ENCODE measurements at regions not wholly inside any gene's neighbourhood (a gene's known extent, or its start where the extent isn't known, plus 50 kb on each side); places are given as distances from the start of the nearest gene placed in this dataset.

DNA sequence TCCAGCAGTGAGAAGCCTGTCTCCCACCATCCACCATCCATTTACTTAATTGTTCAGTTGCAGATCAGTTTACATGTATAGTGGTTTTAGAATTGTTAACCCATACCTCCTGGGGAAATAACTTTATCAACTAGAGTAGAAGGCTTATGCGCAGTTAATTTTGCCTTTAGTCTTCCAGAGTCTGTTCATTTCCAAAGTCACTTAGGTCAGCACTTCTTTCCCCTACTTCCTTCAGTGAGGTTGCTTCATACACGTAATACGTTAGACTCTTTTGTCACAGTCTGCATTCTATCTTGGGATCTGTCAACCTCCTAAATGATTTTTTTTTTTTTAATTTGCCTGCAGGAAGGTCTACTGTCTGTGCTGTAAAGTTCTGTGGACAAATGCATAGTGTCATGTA, 495.6 kb upstream of the ISX start:
- 89 to 92% methylated on average over 3 of the region's 3 CpGs for WGBS, 2 experiments (ENCODE audit: insufficient coverage in 1 of 2, insufficient read length in 1 of 2)
- TF ChIP-seq, protein P1, sequence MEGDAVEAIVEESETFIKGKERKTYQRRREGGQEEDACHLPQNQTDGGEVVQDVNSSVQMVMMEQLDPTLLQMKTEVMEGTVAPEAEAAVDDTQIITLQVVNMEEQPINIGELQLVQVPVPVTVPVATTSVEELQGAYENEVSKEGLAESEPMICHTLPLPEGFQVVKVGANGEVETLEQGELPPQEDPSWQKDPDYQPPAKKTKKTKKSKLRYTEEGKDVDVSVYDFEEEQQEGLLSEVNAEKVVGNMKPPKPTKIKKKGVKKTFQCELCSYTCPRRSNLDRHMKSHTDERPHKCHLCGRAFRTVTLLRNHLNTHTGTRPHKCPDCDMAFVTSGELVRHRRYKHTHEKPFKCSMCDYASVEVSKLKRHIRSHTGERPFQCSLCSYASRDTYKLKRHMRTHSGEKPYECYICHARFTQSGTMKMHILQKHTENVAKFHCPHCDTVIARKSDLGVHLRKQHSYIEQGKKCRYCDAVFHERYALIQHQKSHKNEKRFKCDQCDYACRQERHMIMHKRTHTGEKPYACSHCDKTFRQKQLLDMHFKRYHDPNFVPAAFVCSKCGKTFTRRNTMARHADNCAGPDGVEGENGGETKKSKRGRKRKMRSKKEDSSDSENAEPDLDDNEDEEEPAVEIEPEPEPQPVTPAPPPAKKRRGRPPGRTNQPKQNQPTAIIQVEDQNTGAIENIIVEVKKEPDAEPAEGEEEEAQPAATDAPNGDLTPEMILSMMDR (conservative IDR thresholded peaks at IDR 0.05) = no peak
- Histone ChIP-seq H3K36me3 (ENCODE audit: control insufficient read depth, insufficient read depth, low read length) (no peaks in the 10 kb centered on the region), H3K4me3 (ENCODE audit: low read length) (no peak overlapping the region), H3K27ac (ENCODE audit: low read depth, low read length) (no peak overlapping the region), H3K9me3 (ENCODE audit: control insufficient read depth, low read length) (peaks cover 7% of the 10 kb centered on the region), H3K4me1 (ENCODE audit: control insufficient read depth, insufficient read depth, low read length) (no peaks in the 10 kb centered on the region), H3K27me3 (ENCODE audit: control insufficient read depth, insufficient read depth, low read length, poor library complexity, severe bottlenecking) (no peaks in the 10 kb centered on the region), H3K9ac (ENCODE audit: extremely low read depth, low read length, poor library complexity, severe bottlenecking) (no peak overlapping the region)
- Mint-ChIP-seq H3K4me1 (no peaks in the 10 kb centered on the region), H3K36me3 (ENCODE audit: low read depth) (no peaks in the 10 kb centered on the region), H3K27ac (no peak overlapping the region), H3K27me3 (ENCODE audit: insufficient read depth) (no peaks in the 10 kb centered on the region), H3K4me3 (no peak overlapping the region), H3K9me3 (peaks cover 6% of the 10 kb centered on the region)
- DNase-seq = no peak

DNA sequence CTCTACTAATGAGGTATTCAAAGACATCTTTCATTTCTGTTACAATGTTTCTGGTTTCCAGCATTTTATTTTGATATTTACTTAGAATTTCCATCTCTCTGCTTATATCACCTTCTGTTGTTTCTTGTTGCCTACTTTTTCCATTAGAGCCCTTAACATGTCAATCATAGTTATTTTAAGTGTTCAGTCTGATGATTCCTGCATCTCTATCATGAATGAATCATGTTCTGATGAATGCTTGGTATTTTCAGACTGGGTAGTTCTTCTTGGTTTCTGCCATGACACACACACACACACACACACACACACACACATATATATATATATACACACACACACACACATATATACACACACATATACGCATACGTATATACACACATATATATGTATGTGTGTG, 486.4 kb upstream of the ISX start:
- WGBS, 2 experiments (ENCODE audit: insufficient coverage in 1 of 2, insufficient read length in 1 of 2) = no CpG with 5 or more reads among the region's 2 CpGs
- no peaks in the 10 kb centered on the region for H3K36me3 ChIP-seq (ENCODE audit: control insufficient read depth, insufficient read depth, low read length)
- TF ChIP-seq, protein P1 (conservative IDR thresholded peaks at IDR 0.05) = no peak
- no peak overlapping the region for H3K4me3 ChIP-seq (ENCODE audit: low read length)
- H3K9ac ChIP-seq (ENCODE audit: extremely low read depth, low read length, poor library complexity, severe bottlenecking) = no peak overlapping the region
- H3K27ac Mint-ChIP-seq = no peak overlapping the region
- no peaks in the 10 kb centered on the region for H3K4me1 ChIP-seq (ENCODE audit: control insufficient read depth, insufficient read depth, low read length)
- H3K9me3 ChIP-seq (ENCODE audit: control insufficient read depth, low read length) = peaks cover 6% of the 10 kb centered on the region
- no peaks in the 10 kb centered on the region for H3K4me1 Mint-ChIP-seq
- no peak overlapping the region for H3K4me3 Mint-ChIP-seq
- no peak for DNase-seq
- peaks cover 2% of the 10 kb centered on the region for H3K9me3 Mint-ChIP-seq
- no peaks in the 10 kb centered on the region for H3K36me3 Mint-ChIP-seq (ENCODE audit: low read depth)
- H3K27me3 ChIP-seq (ENCODE audit: control insufficient read depth, insufficient read depth, low read length, poor library complexity, severe bottlenecking) = no peaks in the 10 kb centered on the region
- H3K27ac ChIP-seq (ENCODE audit: low read depth, low read length) = no peak overlapping the region
- peaks cover 2% of the 10 kb centered on the region for H3K27me3 Mint-ChIP-seq (ENCODE audit: insufficient read depth)

GRCh38 chr22:34587357-34588356, 478.3 kb upstream of the ISX start:
- Mint-ChIP-seq H3K4me3 (no peak overlapping the region), H3K9me3 (no peaks in the 10 kb centered on the region), H3K27ac (no peak overlapping the region), H3K27me3 (ENCODE audit: insufficient read depth) (no peaks in the 10 kb centered on the region), H3K4me1 (peaks cover 33% of the 10 kb centered on the region), H3K36me3 (ENCODE audit: low read depth) (no peaks in the 10 kb centered on the region)
- H3K4me1 ChIP-seq (ENCODE audit: control insufficient read depth, insufficient read depth, low read length) = peaks cover 17% of the 10 kb centered on the region
- no peaks in the 10 kb centered on the region for H3K36me3 ChIP-seq (ENCODE audit: control insufficient read depth, insufficient read depth, low read length)
- TF ChIP-seq, protein P1 (conservative IDR thresholded peaks at IDR 0.05) = no peak
- H3K9ac ChIP-seq (ENCODE audit: extremely low read depth, low read length, poor library complexity, severe bottlenecking) = no peak overlapping the region
- H3K27ac ChIP-seq (ENCODE audit: low read depth, low read length) = no peak overlapping the region
- H3K4me3 ChIP-seq (ENCODE audit: low read length) = no peak overlapping the region
- H3K27me3 ChIP-seq (ENCODE audit: control insufficient read depth, insufficient read depth, low read length, poor library complexity, severe bottlenecking) = no peaks in the 10 kb centered on the region
- 68 to 70% methylated on average over 5 to 10 of the region's 10 CpGs for WGBS, 2 experiments (ENCODE audit: insufficient coverage in 1 of 2, insufficient read length in 1 of 2)
- no peaks in the 10 kb centered on the region for H3K9me3 ChIP-seq (ENCODE audit: control insufficient read depth, low read length)
- no peak for DNase-seq
